A673 (cell line): ENCODE measurements at regions not wholly inside any gene's neighbourhood (a gene's known extent, or its start where the extent isn't known, plus 50 kb on each side); places are given as distances from the start of the nearest gene placed in this dataset.

Source experiments
- CTCF ChIP-seq: fragments of 300-800, 200-600 bp; sonication (generic); conservative IDR thresholded peaks from 2 replicates; pipeline ENCODE4 v1.5.1; 2017; ENCODE audit warnings: low read depth, mild to moderate bottlenecking, antibody characterized with exemption, low read length, moderate library complexity, mixed read lengths
- EZH2 ChIP-seq: fragments of 200-600 bp; sonication (generic); IDR thresholded peaks from 2 replicates; pipeline ENCODE4 v1.6.1; 2017; ENCODE audit warnings: borderline replicate concordance, low read depth, mild to moderate bottlenecking, mixed read lengths, antibody characterized with exemption, low read length; ENCODE audit not compliant: poor library complexity, severe bottlenecking

- TF ChIP-seq CTCF, result no peak
- no peak for TF ChIP-seq EZH2
Measured at GRCh38 chr14:53534841-53535240, 381.7 kb upstream of the DDHD1 start.
